Activated T-helper 1 cell treated with anti-CD3 and anti-CD28 coated beads, Interleukin-12 subunit alpha, Interleukin-12 subunit beta, Interleukin-2, Interleukin-4 antibody, amounts not matched to agents 30 ng/mL and 10 ng/mL and 1 ng/mL, durations not matched to agents 14 hours and 24 hours and 36 hours (primary cell): ENCODE measurements at regions not wholly inside any gene's neighbourhood (a gene's known extent, or its start where the extent isn't known, plus 50 kb on each side); places are given as distances from the start of the nearest gene placed in this dataset.
"Not testable (repeated sequence)": the region's sequence is repeated elsewhere in the genome, so short reads cannot be mapped to it uniquely, and the experiment has no call there.

ENCODE experiments used
- DNase-seq: peaks from one replicate; pipeline ENCODE4 v3.0.0; 2021; ENCODE audit warnings: low spot score
- H3K27ac Mint-ChIP-seq: one replicate; pipeline ENCODE4 v1.8.0; 2021; ENCODE audit warnings: mild to moderate bottlenecking, mixed read lengths
- H3K27me3 Mint-ChIP-seq: one replicate; pipeline ENCODE4 v1.8.0; 2022; ENCODE audit warnings: mild to moderate bottlenecking, moderate library complexity, mixed read lengths; ENCODE audit not compliant: insufficient read depth
- H3K36me3 Mint-ChIP-seq: one replicate; pipeline ENCODE4 v1.8.0; 2021; ENCODE audit warnings: low read depth, mixed read lengths
- H3K4me1 Mint-ChIP-seq: one replicate; pipeline ENCODE4 v1.8.0; 2021; ENCODE audit warnings: low read depth, mixed read lengths
- H3K4me3 Mint-ChIP-seq: one replicate; pipeline ENCODE4 v1.8.0; 2021; ENCODE audit warnings: mild to moderate bottlenecking, moderate library complexity, mixed read lengths
- H3K9me3 Mint-ChIP-seq: one replicate; pipeline ENCODE4 v1.8.0; 2021; ENCODE audit warnings: mixed read lengths
- intact Hi-C: fragments of 100-400 bp; cut with micrococcal nuclease; formaldehyde crosslinking; loops from one replicate; pipeline ENCODE4 v1.15.1; 2024

- no peaks in the 10 kb centered on the region for H3K9me3 Mint-ChIP-seq
- no peak overlapping the region for H3K27ac Mint-ChIP-seq
- DNase-seq, result no peak
- no peaks in the 10 kb centered on the region for H3K27me3 Mint-ChIP-seq
- H3K4me3 Mint-ChIP-seq, result no peak overlapping the region
- no peaks in the 10 kb centered on the region for H3K4me1 Mint-ChIP-seq
- no peaks in the 10 kb centered on the region for H3K36me3 Mint-ChIP-seq
- intact Hi-C loops, result no loop called here
These were observed 327.1 kb upstream of the NUDT12 start for GRCh38 chr5:103889500-103890209.

DNA sequence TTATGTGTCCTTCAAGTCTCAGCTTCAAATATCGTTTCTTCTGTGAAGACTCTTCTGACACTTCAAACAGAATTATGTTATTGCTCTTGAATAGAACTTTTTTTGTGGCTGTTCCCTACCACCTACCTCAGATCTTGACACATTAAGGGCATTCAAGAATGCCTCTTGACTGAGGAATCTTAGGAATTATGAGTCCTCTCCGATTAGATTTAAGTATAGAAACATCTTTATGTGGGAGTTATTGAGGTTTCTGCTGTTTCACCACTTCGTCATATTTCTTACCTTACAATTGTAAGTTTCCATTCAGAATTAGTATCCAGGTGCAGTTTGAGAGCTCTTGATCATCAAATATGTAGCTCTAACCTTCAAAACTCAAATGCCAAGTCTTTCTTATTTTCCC, 324.2 kb upstream of the NUDT12 start:
- H3K4me1 Mint-ChIP-seq, result no peaks in the 10 kb centered on the region
- H3K4me3 Mint-ChIP-seq, result no peak overlapping the region
- intact Hi-C loops, result no loop called here
- H3K36me3 Mint-ChIP-seq, result no peaks in the 10 kb centered on the region
- no peak overlapping the region for H3K27ac Mint-ChIP-seq
- DNase-seq, result no peak
- H3K9me3 Mint-ChIP-seq, result no peaks in the 10 kb centered on the region
- H3K27me3 Mint-ChIP-seq, result no peaks in the 10 kb centered on the region

DNA sequence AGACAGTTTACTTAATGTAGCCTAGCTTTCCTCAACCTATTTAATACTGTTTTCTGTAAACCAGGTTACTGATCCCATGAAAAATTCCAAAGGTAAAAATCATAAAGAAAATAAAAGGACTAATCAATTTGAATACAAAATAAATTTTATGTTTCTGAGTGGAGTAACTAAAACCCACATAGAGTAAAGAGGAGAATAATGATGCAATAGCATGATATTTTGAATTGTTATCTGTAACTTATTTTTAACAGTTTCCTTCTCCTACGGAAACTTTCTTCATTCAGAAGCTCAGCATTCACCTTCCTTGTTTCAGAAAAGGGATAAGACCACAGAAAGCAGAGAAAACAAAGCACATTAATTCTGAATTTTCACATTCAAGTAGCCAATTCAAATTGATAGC, 320.6 kb upstream of the NUDT12 start:
- Mint-ChIP-seq H3K4me1 (no peaks in the 10 kb centered on the region), H3K27me3 (no peaks in the 10 kb centered on the region), H3K4me3 (no peak overlapping the region), H3K9me3 (no peaks in the 10 kb centered on the region), H3K27ac (no peak overlapping the region), H3K36me3 (no peaks in the 10 kb centered on the region)
- DNase-seq, result no peak
- intact Hi-C loops, result no loop called here

DNA sequence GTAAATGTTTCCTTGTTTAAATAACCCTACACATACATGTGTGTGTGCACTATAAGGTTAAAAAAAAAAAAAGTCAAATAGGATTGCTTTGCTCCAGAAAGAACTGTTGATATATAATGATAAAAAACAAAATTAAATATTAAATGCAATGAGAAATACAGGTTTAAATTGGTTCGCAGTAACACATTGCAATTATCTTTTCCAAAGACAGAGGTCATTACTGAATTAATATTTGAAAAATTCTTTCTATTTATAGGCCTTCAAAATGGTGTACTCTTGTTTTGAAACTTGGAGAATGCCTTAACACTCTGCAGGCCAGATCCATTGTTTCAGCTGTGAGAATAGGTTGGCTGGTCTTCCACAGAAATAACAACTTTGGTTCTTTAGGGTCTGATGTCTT, 319.0 kb upstream of the NUDT12 start:
- Mint-ChIP-seq H3K27me3 (no peaks in the 10 kb centered on the region), H3K9me3 (no peaks in the 10 kb centered on the region), H3K36me3 (no peaks in the 10 kb centered on the region), H3K4me3 (no peak overlapping the region), H3K27ac (no peak overlapping the region), H3K4me1 (no peaks in the 10 kb centered on the region)
- no peak for DNase-seq
- intact Hi-C loops, result no loop called here

DNA sequence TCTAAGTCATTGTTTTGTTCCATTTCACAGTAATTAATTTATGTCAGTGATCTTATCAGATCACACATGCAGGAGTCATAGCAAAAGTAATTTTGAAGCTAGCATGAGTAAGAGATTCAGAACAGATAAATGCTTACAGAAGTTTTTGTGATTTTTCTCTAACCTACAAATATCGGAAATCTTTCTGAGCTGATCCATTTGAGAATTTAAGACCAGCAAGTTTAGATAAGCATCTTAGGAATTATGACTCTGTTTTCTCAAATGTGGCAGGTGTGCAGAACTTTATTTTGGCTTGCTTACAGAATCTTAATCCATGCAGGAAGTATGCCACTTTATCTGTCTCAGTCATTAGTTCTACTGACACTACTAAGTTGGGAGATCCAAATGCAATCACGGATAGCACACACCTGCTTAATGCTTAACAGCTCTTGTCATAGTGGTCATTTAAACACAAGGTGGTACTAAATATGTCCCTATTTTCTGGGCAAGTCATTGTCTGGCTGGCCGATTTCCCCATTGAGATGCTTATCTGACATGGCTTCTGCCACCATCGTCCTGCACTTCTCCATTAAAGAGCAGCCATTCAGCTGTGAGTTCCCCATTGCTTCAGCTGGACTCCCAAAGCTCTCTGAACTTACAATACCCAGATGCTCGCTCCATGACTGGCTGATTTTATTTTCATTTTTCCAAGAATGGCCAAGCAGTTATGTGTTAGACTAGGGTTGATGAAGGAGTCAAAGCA, 305.4 kb upstream of the NUDT12 start:
- Mint-ChIP-seq H3K36me3 (no peaks in the 10 kb centered on the region), H3K27ac (no peak overlapping the region), H3K27me3 (no peaks in the 10 kb centered on the region), H3K4me3 (no peak overlapping the region), H3K9me3 (no peaks in the 10 kb centered on the region), H3K4me1 (no peaks in the 10 kb centered on the region)
- intact Hi-C loops, result no loop called here
- no peak for DNase-seq

- no peaks in the 10 kb centered on the region for H3K27me3 Mint-ChIP-seq
- no peaks in the 10 kb centered on the region for H3K36me3 Mint-ChIP-seq
These were observed 303.6 kb upstream of the NUDT12 start for GRCh38 chr5:103866169-103866568.

GRCh38 chr5:103862398-103862797, 299.8 kb upstream of the NUDT12 start:
- Mint-ChIP-seq H3K36me3 (no peaks in the 10 kb centered on the region), H3K27me3 (no peaks in the 10 kb centered on the region), H3K4me3 (no peak overlapping the region), H3K4me1 (no peaks in the 10 kb centered on the region), H3K9me3 (no peaks in the 10 kb centered on the region), H3K27ac (no peak overlapping the region)
- DNase-seq, result no peak
- intact Hi-C loops, result no loop called here

More at GRCh38 chr5:103866169-103866568, 303.6 kb upstream of the NUDT12 start:
- intact Hi-C loops, result no loop called here
- Mint-ChIP-seq H3K4me1 (no peaks in the 10 kb centered on the region), H3K27ac (no peak overlapping the region), H3K4me3 (no peak overlapping the region), H3K9me3 (no peaks in the 10 kb centered on the region)
- DNase-seq, result no peak

DNA sequence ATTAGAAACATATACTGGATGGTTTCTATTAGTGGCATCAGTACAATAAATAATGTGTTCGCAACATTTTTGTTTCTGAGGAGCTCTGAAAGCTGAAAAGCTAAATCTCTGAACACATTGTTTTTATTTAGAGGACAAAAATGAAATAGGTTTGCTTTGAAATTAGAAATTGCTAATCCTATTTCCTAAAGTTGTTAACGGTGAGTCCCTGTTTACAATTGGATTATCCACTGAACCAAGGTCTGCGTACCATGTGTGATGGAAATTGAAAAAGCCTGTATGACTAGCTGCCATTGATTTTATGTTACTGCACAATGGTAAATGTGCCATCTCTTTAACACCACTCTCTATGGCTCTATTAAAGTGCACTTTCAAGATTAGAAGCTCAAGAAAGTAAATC, 297.7 kb upstream of the NUDT12 start:
- no peaks in the 10 kb centered on the region for H3K4me1 Mint-ChIP-seq
- no peak overlapping the region for H3K4me3 Mint-ChIP-seq
- DNase-seq, result no peak
- no peaks in the 10 kb centered on the region for H3K27me3 Mint-ChIP-seq
- H3K27ac Mint-ChIP-seq, result no peak overlapping the region
- peaks cover 8% of the 10 kb centered on the region for H3K9me3 Mint-ChIP-seq
- intact Hi-C loops, result no loop called here
- H3K36me3 Mint-ChIP-seq, result no peaks in the 10 kb centered on the region

GRCh38 chr5:103858367-103858766, 295.8 kb upstream of the NUDT12 start:
- H3K4me1 Mint-ChIP-seq, H3K36me3 Mint-ChIP-seq, H3K4me3 Mint-ChIP-seq, DNase-seq, intact Hi-C loops, H3K27me3 Mint-ChIP-seq, H3K27ac Mint-ChIP-seq, H3K9me3 Mint-ChIP-seq: not testable (repeated sequence)

- H3K4me1 Mint-ChIP-seq, result no peaks in the 10 kb centered on the region
- DNase-seq, result no peak
- H3K4me3 Mint-ChIP-seq, result no peak overlapping the region
- H3K27me3 Mint-ChIP-seq, result no peaks in the 10 kb centered on the region
- H3K36me3 Mint-ChIP-seq, result no peaks in the 10 kb centered on the region
- H3K9me3 Mint-ChIP-seq, result no peaks in the 10 kb centered on the region
- intact Hi-C loops, result no loop called here
- no peak overlapping the region for H3K27ac Mint-ChIP-seq
These were observed 288.5 kb upstream of the NUDT12 start for GRCh38 chr5:103851091-103851490.

DNA sequence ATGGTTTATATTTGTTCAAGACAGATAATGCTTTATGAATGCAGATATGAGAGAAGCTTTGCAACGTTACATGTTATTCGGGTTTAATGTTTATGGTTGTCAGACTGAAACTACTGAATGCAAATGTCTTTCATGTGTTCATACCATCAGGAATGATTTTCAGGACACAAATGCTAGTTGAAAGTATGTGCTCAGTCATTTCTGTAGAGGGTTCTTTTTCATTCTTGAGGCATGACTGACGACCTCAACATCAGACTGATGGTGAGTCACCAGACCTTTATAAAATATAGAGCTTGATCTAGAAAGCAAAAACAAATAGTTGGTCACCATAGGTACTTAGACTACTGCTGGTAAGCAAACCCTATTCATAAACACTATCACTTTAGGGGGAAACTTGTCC, 287.3 kb upstream of the NUDT12 start:
- H3K36me3 Mint-ChIP-seq, result no peaks in the 10 kb centered on the region
- no peak overlapping the region for H3K27ac Mint-ChIP-seq
- DNase-seq, result no peak
- H3K4me1 Mint-ChIP-seq, result no peaks in the 10 kb centered on the region
- H3K4me3 Mint-ChIP-seq, result no peak overlapping the region
- H3K27me3 Mint-ChIP-seq, result no peaks in the 10 kb centered on the region
- H3K9me3 Mint-ChIP-seq, result no peaks in the 10 kb centered on the region
- intact Hi-C loops, result no loop called here

GRCh38 chr5:103847060-103847459, 284.5 kb upstream of the NUDT12 start:
- intact Hi-C loops, result no loop called here
- H3K27me3 Mint-ChIP-seq, result no peaks in the 10 kb centered on the region
- H3K4me1 Mint-ChIP-seq, result no peaks in the 10 kb centered on the region
- no peaks in the 10 kb centered on the region for H3K9me3 Mint-ChIP-seq
- no peak overlapping the region for H3K4me3 Mint-ChIP-seq
- DNase-seq, result no peak
- no peak overlapping the region for H3K27ac Mint-ChIP-seq
- no peaks in the 10 kb centered on the region for H3K36me3 Mint-ChIP-seq

DNA sequence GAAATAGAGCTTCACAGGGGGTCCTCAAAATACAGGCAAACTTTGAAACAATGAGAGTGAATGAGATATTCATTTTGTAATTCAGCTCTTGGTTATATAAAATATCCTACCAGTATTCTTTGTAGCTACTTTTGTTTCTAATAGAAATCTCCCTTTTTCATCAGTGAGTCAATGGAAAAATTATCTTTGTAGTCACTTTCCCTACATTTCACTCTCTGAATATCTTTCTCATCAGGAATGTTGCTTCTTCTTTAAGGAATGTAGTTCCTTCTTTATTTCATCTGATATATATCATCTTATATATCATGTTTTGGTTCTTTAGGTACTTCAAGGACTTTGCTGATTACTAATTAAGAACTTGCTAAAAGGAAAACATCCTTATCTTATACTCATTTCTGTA, 280.3 kb upstream of the NUDT12 start:
- no peaks in the 10 kb centered on the region for H3K27me3 Mint-ChIP-seq
- intact Hi-C loops, result no loop called here
- H3K27ac Mint-ChIP-seq, result no peak overlapping the region
- no peaks in the 10 kb centered on the region for H3K4me1 Mint-ChIP-seq
- DNase-seq, result no peak
- no peaks in the 10 kb centered on the region for H3K9me3 Mint-ChIP-seq
- no peak overlapping the region for H3K4me3 Mint-ChIP-seq
- H3K36me3 Mint-ChIP-seq, result no peaks in the 10 kb centered on the region
